Aorta (tissue), 5 donors: ENCODE measurements at regions not wholly inside any gene's neighbourhood (a gene's known extent, or its start where the extent isn't known, plus 50 kb on each side); places are given as distances from the start of the nearest gene placed in this dataset.

Experiments
- ATAC-seq: fragments of 200-7000 bp; cut with Tn5 transposase; one replicate; pipeline ENCODE4 v1.9.1; 2022; ENCODE audit warnings: moderate library complexity; ENCODE audit not compliant: low FRiP score
- DNase-seq, 2 donors: peaks; one replicate each; pipeline ENCODE4 v3.0.0-alpha.2; 2020
- H3K27ac ChIP-seq, 2 donors: one replicate each; pipeline ENCODE4 v1.5.1; 2013; ENCODE audit warnings: low read length in 2 of 2, mild to moderate bottlenecking in 2 of 2, moderate library complexity in 2 of 2, control low read depth in 1 of 2, inconsistent platforms in 1 of 2, low read depth in 1 of 2
- H3K27me3 ChIP-seq, 2 donors: one replicate each; pipeline ENCODE4 v1.6.1; 2013; ENCODE audit warnings: control low read depth in 1 of 2, low read length in 1 of 2, mild to moderate bottlenecking in 1 of 2, moderate library complexity in 1 of 2; ENCODE audit not compliant: insufficient read depth in 2 of 2, control insufficient read depth in 1 of 2
- H3K36me3 ChIP-seq, 2 donors: one replicate each; pipeline ENCODE4 v1.6.1; 2013; ENCODE audit warnings: control low read depth in 1 of 2, low read length in 1 of 2, mild to moderate bottlenecking in 1 of 2; ENCODE audit not compliant: insufficient read depth in 2 of 2, control insufficient read depth in 1 of 2
- H3K4me1 ChIP-seq, 2 donors: one replicate each; pipeline ENCODE4 v1.6.1; 2013; ENCODE audit warnings: low read length in 2 of 2, control low read depth in 1 of 2, mild to moderate bottlenecking in 1 of 2, moderate library complexity in 1 of 2; ENCODE audit not compliant: insufficient read depth in 2 of 2, control insufficient read depth in 1 of 2
- H3K4me3 ChIP-seq, 2 donors: one replicate each; pipeline ENCODE4 v1.5.1; 2013; ENCODE audit warnings: low read length in 2 of 2, control low read depth in 1 of 2, mild to moderate bottlenecking in 1 of 2
- H3K9me3 ChIP-seq: one replicate; pipeline ENCODE4 v1.6.1; 2013; ENCODE audit warnings: mild to moderate bottlenecking, low read length; ENCODE audit not compliant: control insufficient read depth
- WGBS, 2 donors: extraction: QIAGEN DNeasy Blood & Tissue Kit; methylation state at CpG; one replicate each; pipeline ENCODE4 v1.1.7; 2013; 5-methylcytosine and 5-hydroxymethylcytosine counted together
- intact Hi-C, 2 donors: fragments of 100-400 bp; cut with DNase I; formaldehyde crosslinking; loops; one replicate each; pipeline versions ENCODE4 v1.14.2 to v1.15.0; 2022
- donor health status: healthy with polysubstance abuse.
- donor health status: Bipolar disorder and iron deficiency.
- donor health status: DM: no; HTN: no; CAD: no.
- donor health status: DM: no; HTN: no; CAD: no.
- donor health status: DM: yes; HTN: yes; CAD: no.

DNA sequence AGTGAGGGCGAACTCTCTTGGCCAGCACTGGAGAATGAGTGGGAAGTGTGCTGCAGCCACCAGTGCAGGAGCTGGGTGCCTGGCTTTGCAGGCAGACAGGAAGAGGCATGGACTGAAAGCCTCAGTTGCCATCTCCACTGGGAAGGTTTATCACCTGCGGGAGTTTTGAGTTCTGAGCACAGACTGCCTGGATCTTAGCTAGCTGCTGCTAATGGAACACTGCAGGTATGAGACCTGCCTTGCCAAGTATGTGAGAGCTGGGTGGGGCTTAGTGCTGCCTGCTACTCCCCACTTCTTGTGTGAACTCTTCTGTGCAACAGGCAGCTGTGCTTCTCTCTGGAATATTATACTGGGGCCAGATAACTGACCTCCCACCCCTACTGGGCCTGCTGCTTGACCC is 424.1 kb downstream of the TLR4 start:
- Histone ChIP-seq H3K27me3 (no peaks in the 10 kb centered on the region), H3K4me3 (no peak overlapping the region), H3K4me1 (no peaks in the 10 kb centered on the region), H3K9me3 (peaks cover 2% of the 10 kb centered on the region), H3K36me3 (no peaks in the 10 kb centered on the region), H3K27ac (no peak overlapping the region)
- no peak for ATAC-seq
- intact Hi-C loops, result no loop called here
- DNase-seq, result no peak
- WGBS, 2 donors, result 49 to 65% methylated on average over 2 of the region's 2 CpGs

GRCh38 chr9:118129541-118129940 is 425.3 kb downstream of the TLR4 start:
- ATAC-seq (no peak), DNase-seq (no peak)
- 69 to 74% methylated on average over 3 of the region's 3 CpGs for WGBS, 2 donors
- Histone ChIP-seq H3K27me3 (no peaks in the 10 kb centered on the region), H3K4me1 (no peaks in the 10 kb centered on the region), H3K36me3 (no peaks in the 10 kb centered on the region), H3K9me3 (peaks cover 2% of the 10 kb centered on the region), H3K4me3 (no peak overlapping the region), H3K27ac (no peak overlapping the region)
- intact Hi-C loops, result no loop called here

GRCh38 chr9:118148990-118149389 is 444.8 kb downstream of the TLR4 start:
- Histone ChIP-seq H3K27me3 (no peaks in the 10 kb centered on the region), H3K36me3 (no peaks in the 10 kb centered on the region), H3K4me3 (no peak overlapping the region), H3K27ac (no peak overlapping the region), H3K4me1 (no peaks in the 10 kb centered on the region), H3K9me3 (no peaks in the 10 kb centered on the region)
- WGBS, 2 donors, result 74 to 78% methylated on average over 1 of the region's 1 CpG
- intact Hi-C loops, result no loop called here
- DNase-seq (no peak), ATAC-seq (no peak)

DNA sequence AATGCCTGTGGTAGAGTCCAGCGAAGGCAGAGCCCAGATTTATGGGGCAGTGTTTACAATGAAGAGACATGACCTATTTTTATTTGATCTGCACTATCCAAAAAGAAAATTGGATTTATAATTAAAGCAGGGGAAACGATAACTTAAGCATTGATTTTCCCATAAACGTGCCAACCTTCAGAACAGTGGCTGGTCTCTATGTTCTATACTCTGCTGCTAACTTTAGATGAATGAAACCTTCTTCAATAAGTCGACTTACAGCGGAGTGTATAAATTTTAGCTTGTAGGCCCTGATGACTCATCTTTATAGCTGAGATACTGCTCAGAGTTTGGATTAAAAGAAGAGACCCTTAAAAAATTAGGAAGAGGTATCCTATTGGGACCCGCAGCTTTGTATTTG is 452.6 kb downstream of the TLR4 start:
- ATAC-seq, result no peak
- whole genome bisulfite sequencing, 2 donors, result 70 to 83% methylated on average over 6 of the region's 6 CpGs

DNA sequence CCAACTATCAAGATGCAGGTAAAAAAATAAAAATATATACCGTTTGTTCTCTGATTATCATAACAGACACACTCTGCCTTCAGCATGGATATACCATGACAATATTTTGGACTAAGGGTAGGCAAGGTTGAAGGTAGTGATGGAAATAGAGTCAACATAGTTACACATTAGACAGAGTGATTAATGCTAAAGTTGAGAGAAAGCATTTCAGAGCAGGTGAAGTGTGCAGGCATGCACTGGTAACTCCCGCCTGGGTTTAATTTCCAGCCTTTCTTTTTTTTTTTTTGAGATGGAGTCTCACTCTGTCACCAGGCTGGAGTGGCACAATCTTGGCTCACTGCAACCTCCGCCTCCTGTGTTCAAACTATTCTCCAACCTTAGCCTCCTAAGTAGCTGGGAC is 458.5 kb downstream of the TLR4 start:
- intact Hi-C loops, result no loop called here
- 72 to 77% methylated on average over 3 of the region's 3 CpGs for WGBS, 2 donors

More for the DNA sequence above, 452.6 kb downstream of the TLR4 start:
- no peak overlapping the region for H3K4me3 ChIP-seq
- no peaks in the 10 kb centered on the region for H3K36me3 ChIP-seq
- no peaks in the 10 kb centered on the region for H3K27me3 ChIP-seq
- intact Hi-C loops, result no loop called here
- no peak for DNase-seq
- no peaks in the 10 kb centered on the region for H3K9me3 ChIP-seq
- no peaks in the 10 kb centered on the region for H3K4me1 ChIP-seq
- H3K27ac ChIP-seq, result no peak overlapping the region

DNA sequence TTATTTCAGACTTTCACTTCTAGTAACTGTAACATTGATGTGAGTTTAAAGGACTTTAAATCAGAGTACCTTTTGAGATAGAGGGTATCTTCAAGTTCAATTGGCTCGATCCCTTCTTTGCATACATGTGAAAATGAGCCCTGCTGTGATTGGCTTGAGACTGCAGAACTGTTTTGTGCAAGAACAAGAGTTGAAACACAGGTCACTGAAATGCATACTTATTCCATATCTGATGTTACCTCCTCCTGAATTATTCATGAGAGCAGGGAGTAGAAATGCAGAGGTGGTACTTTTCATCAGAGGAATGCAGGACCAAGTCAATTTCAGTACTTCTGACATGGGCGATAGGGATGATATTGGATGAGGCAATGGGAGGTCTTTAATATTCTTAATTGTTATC is 459.5 kb downstream of the TLR4 start:
- Histone ChIP-seq H3K9me3 (no peaks in the 10 kb centered on the region), H3K4me1 (no peaks in the 10 kb centered on the region), H3K36me3 (no peaks in the 10 kb centered on the region), H3K4me3 (no peak overlapping the region), H3K27ac (no peak overlapping the region), H3K27me3 (peaks cover 0 to 1% of the 10 kb centered on the region in 2 donors)
- intact Hi-C loops, result no loop called here
- DNase-seq, result no peak
- WGBS, 2 donors, result 80 to 90% methylated on average over 2 of the region's 2 CpGs
- ATAC-seq, result no peak

More for the DNA sequence above, 458.5 kb downstream of the TLR4 start:
- no peak for ATAC-seq
- DNase-seq, result no peak
- Histone ChIP-seq H3K4me1 (no peaks in the 10 kb centered on the region), H3K27me3 (peaks cover 0 to 1% of the 10 kb centered on the region in 2 donors), H3K4me3 (no peak overlapping the region), H3K27ac (no peak overlapping the region), H3K9me3 (no peaks in the 10 kb centered on the region), H3K36me3 (no peaks in the 10 kb centered on the region)

GRCh38 chr9:118165451-118165850 is 461.2 kb downstream of the TLR4 start:
- intact Hi-C loops, result no loop called here
- H3K36me3 ChIP-seq, result no peaks in the 10 kb centered on the region
- H3K27ac ChIP-seq, result no peak overlapping the region
- H3K4me1 ChIP-seq, result no peaks in the 10 kb centered on the region
- peaks cover 0 to 1% of the 10 kb centered on the region in 2 donors for H3K27me3 ChIP-seq
- WGBS, 2 donors, result 82 to 84% methylated on average over 1 of the region's 1 CpG
- H3K4me3 ChIP-seq, result no peak overlapping the region
- no peaks in the 10 kb centered on the region for H3K9me3 ChIP-seq
- ATAC-seq (no peak), DNase-seq (no peak)

DNA sequence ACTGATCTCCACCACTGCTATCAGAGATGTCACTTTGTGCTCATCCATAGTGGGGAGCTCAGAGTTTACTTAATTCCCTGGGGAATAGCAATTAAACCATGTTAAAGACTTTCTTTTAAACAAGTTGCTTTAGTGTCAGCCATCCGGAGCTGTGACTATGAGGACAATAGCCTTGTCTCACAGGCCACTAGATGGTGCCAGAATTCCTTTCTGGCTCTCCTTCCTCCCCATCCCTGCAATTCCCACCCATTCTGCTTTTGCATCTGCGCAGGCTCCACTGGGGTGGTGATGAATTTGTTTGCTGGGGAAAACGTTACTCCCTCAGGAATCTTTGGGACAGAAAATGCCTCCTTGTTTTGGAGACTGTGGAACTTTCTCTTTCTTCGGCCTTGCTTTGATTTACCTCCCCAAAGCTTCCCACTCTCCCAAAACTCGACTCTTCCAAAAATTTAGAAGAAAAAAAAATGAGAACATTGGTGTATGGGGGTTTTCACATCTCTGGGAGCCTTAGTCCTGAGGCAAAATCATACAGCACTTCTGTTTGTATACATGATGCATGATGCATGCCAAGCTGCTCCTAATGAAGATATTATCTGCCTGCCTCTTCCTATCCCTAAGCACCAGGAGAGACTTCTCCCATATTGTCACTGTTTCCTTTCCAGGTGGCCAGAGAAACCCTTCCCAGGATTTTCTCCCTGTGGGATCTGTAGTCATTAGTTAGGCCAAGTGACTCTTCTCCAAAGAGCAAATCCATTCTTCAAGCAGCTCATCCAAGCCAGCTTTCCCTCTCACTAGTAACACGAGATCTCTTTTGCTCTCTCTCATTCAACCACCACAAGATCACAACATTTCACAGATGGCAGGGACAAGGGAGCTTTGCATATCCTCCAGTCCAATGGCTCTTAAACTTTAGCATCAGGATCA is 466.1 kb downstream of the TLR4 start:
- Histone ChIP-seq H3K4me1 (no peaks in the 10 kb centered on the region), H3K27ac (no peak overlapping the region), H3K27me3 (peaks cover 0 to 1% of the 10 kb centered on the region in 2 donors), H3K4me3 (no peak overlapping the region), H3K36me3 (no peaks in the 10 kb centered on the region), H3K9me3 (no peaks in the 10 kb centered on the region)
- intact Hi-C loops, result no loop called here
- 32 to 33% methylated on average over 6 of the region's 6 CpGs for WGBS, 2 donors
- ATAC-seq (no peak), DNase-seq (peak in 1 of 2 donors; percentile 49)

DNA sequence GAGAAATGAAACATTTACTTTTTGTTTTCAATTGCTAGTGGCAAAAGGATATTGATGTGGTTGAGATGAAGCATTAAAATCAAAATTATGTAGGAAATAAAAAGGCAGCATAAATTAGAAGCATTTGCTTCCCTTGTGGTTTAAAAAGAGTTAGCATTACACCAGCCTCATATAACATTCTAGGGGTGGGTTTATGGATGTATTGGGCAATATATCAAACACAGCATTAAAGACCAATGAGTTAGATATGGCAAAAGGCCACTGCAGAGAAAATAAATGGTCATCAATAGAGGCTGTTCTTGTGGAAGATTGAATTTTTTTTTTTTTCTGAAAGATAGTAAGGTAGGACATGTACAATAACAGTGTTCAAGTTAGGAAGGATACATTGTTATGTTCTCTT is 473.0 kb downstream of the TLR4 start:
- Histone ChIP-seq H3K4me3 (no peak overlapping the region), H3K36me3 (no peaks in the 10 kb centered on the region), H3K27ac (no peak overlapping the region), H3K4me1 (no peaks in the 10 kb centered on the region), H3K9me3 (peaks cover 1% of the 10 kb centered on the region), H3K27me3 (no peaks in the 10 kb centered on the region)
- intact Hi-C loops, result no loop called here
- ATAC-seq (no peak), DNase-seq (no peak)
